GDM1 (cell line): ENCODE measurements at regions not wholly inside any gene's neighbourhood (a gene's known extent, or its start where the extent isn't known, plus 50 kb on each side); places are given as distances from the start of the nearest gene placed in this dataset.

Source experiments
- DNase-seq: peaks from one replicate; lab custom pipeline; 2025; lab: John Stamatoyannopoulos, UW

DNA sequence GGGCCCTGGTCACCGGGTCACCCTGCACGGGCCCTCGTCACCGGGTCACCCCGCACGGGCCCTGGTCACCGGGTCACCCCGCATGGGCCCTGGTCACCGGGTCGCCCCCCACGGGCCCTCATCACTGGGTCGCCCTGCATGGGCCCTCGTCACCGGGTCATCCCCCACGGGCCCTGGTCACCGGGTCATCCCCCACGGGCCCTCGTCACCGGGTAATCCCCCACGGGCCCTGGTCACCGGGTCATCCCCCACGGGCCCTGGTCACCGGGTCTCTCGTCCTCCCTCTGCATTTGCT lies 77.6 kb downstream of the RIPK4 start:
- no peak for DNase-seq

DNA sequence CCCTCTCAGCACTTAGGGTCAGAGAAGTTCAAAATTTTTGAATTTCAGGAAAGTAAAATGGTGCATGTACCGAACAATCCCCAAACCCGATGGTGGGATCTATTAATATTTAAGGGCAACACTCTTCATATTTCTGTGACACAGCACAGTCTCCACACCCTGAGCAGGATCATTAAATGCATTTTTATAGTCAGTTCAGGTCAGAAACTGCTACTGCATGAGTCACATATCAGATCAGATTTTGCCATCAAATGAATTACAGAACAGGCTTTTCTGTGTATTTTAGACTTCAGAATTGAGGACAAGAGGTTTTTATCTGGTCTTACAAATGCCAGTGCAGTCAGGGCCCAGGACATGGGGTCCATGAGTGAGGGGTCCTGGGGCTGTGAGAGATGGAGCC lies 79.2 kb downstream of the RIPK4 start:
- no peak for DNase-seq

DNA sequence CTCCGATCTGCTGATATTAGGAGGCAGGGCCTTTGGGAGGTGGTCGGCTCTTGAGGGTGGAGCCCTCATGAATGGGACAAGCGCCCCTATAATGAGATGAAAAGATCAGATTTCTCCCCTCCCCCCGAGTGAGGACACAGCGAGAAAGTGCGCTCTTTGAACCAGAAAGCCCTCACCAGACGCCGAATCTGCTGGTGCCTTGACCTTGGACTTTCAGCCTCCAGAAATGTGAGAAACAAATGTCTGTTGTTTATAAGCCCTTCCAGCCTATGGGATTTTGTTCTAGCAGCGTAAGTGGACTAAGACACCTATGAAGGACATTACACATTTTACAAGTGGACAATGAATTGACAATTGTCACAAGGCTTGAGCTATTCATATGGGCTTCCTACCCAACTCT lies 80.2 kb downstream of the RIPK4 start:
- no peak for DNase-seq

GRCh38 chr21:41685511-41686149 lies 81.2 kb downstream of the RIPK4 start:
- no peak for DNase-seq

- no peak for DNase-seq
Measured at GRCh38 chr21:41684381-41685245, 82.2 kb downstream of the RIPK4 start.

- DNase-seq: no peak
Measured at GRCh38 chr21:41683815-41684214, 83.0 kb downstream of the RIPK4 start.

DNA sequence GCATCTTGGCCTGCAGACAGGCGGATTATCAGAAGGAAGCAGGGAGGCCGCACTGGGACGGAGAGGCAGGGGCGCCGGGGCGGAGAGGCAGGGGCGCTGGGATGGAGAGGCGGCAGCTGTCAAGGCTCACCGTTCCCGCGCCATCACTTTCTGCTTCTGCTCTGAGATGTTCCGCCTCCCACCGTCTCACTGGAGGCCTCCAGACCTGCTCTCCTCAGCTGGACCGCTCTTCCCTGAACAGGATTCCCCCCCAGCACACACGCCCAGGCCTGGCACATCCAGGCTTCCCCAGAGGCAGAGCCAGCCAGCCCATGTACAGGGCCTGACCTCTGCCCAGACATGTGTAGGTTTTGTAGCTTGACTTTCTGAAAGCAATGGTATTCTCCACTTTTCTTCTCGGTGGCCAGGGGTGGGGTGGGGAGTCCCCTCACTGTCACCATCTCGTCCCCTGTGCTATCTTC lies 84.1 kb downstream of the RIPK4 start:
- no peak for DNase-seq

DNA sequence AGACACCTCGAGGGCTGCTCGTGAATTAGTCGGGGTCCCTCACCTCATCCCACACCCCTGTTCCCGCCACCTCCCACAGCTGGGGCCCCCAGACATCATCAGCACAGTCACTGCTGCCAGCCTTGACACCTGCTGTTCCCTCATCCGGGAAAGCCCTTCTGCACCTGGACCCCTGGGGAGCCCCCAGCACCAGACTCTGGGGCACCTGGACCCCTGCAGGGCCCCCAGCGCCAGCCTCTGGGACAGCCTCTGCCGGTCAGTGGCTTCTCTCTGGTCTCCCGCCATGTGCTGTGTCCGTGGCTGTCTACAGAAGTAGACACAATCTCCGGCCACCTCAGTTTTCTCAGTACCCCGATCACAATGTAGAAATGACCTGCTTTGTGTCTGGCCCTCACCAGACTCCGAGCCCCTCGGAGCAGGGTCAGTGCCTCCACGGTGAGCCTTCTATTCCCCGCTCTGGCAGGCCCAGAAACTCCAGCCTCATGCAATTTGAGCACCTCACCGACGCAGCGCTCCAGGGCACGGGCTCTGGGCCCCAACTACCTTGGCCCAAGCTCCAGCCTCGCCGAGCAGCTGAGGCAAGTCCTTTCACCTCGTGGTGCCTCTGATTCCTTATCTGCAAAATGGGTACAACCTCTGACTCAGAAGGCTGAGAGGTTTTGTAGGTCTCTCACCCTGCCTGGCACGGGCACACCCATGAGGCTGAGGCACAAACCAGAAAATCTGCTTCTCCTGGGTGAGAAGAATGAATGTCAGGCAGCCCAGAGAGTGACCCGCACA lies 84.7 kb downstream of the RIPK4 start:
- no peak for DNase-seq

DNA sequence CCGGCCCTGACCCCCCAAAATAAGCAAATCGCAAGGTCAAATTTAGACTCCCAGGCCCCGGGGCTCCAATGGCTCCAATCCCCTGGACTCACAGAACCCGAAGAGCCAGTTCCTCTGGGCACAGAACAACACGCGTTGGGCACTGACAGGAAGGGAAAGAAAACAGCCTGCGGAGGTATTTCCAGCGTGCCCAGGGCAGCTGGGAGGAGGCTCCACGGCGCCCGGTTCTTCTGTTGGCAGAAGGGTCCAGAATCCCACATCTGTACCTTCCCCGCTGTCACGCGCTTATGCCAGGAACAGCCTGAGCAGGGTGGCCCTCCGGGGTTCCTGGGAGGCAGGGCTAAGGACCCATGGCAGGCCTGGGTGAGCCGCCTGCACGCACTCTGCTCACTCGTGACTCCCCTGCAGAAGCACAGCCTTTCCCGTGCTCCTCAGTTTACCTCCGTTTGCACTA lies 85.5 kb downstream of the RIPK4 start:
- no peak for DNase-seq

DNA sequence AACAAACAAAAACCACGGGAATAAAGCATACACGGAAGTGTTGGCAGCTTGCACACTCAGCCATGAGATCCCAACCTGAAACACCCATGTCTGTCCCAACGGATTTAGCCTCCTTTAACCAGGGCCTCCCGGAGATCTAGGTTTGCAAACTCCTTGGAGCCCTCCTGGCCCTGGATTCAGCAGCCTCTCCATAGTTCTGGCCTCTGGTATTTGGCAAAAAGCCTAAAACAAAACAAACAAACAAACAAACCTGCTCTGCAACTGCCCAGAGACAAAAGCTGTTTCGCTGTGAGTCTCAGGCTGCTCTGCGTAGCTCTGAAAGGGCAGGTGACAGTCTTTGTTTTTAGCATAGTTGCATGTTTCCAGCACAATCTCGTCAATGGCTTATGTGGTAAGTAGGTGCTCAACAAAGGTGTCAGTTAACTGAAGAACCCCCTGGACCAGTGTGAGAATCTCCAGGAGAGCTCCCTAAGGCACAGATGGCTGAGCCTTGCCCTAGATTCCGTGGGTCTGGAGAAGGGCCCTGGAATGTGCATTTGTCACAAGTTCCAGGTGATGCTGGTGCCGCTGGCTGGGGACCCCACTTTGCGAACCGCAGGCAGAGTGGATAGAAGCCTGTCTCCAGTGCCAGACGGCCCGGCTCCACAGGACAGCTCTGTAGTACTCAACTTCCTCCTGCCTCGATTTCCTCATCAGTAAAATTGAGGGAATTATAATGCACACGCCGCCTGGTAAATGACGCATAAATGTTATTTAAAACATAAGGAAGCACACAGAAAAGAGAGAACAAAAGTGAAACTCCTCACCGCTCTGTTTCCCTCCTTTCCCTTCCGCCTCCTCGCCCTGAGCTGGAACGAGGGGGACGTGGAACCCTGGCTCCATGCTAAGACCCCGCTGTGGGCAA lies 86.2 kb downstream of the RIPK4 start:
- DNase-seq: no peak

DNA sequence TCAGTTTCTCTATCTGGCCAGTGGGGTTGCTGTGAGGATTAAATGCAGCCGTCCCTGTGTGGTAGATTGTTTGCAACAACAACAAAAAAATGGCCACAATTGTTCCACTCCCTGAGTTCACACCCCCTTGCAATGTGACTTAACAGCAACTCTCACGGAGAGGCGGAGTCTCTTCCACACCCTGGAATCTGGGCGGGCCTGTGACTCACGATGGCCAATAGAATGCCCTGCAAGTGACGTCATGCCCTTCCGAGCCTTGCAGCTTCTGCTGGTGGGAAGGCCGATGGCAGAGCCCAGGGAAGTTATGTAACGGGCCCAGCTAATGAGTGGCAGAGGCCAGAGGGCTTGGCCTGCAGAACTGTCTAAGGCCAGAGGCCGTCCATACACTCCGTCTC lies 87.9 kb downstream of the RIPK4 start:
- DNase-seq: no peak

DNA sequence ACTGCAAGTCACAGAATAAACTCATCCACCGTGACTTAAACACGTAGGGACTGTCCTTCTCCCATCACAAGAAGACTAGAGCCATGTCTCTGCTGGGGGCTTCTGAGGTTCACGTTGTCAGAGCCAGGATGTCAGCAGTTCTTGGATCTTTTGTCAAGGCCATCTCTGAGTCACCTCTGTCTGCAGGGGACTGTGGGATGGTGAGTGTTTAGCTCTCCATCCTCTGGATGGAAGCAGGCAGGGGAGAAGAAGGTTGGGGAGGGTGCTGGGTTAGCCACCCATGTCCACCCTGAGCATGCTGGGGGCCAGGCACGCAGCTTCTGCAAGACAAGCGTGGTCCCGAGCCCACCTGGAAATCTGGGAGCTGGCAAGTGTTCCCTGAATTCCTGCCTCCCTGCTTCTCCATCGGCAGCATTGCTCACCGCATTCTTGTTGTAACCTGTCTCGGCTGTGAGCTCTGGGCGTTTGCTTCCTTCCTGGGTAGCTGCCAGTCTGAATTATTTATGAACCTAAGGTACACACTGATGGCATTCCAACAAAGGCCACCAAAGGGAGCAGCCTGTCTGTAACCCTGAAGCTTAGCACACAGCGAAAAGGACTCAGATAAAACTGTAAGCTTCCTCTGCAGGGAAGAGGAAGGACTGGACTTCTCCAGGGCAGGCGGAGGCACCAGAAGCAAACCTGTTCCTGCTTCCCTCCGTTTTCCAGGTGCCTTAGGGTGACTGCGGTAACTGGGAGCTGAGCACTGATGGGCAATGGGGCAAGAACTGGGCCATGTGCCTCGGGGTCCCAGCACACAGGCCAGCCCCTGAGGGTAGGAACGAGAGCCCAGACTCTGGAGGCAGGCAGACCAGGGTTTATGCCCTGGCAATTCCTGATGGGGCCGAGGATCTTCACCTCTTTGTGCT lies 88.6 kb downstream of the RIPK4 start:
- DNase-seq: no peak

DNA sequence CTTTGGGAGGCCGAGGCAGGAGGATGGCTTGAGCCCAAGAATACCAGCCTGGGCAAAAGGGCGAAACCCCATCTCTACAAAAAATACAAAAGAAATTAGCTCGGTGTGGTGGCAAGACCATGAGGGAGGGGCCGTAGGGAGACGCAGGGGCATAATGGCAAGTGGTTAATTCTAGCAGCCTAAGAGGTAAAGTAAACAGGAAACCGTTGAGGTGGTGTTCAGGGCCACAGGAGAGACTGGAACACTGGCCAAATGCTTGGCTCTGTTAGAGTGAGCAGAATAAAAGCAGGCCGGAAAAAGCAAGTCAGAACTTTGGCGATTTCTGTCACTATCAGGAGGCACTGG lies 89.2 kb downstream of the RIPK4 start:
- DNase-seq: no peak

DNA sequence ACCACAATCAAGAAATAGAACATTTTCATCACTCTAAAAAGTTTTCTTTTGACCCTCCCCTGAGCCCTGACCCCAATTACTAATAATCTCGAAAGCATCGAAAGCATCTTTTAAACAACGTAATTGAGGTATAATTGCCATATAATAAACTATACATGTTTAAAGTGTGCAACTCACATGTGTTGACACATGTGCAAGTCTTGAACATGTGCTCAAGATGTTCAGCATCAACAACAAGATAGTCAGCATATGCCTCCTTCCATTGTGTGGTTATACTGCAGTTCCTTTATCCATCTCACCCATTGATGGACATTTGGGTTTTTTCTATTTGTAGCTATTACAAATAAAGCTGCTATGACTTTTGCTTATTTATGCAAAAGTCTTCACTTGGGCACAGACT lies 90.7 kb downstream of the RIPK4 start:
- DNase-seq: no peak

GRCh38 chr21:41675574-41675973 lies 91.3 kb downstream of the RIPK4 start:
- no peak for DNase-seq

- no peak for DNase-seq
Measured at GRCh38 chr21:41674402-41674801, 92.5 kb downstream of the RIPK4 start.

DNA sequence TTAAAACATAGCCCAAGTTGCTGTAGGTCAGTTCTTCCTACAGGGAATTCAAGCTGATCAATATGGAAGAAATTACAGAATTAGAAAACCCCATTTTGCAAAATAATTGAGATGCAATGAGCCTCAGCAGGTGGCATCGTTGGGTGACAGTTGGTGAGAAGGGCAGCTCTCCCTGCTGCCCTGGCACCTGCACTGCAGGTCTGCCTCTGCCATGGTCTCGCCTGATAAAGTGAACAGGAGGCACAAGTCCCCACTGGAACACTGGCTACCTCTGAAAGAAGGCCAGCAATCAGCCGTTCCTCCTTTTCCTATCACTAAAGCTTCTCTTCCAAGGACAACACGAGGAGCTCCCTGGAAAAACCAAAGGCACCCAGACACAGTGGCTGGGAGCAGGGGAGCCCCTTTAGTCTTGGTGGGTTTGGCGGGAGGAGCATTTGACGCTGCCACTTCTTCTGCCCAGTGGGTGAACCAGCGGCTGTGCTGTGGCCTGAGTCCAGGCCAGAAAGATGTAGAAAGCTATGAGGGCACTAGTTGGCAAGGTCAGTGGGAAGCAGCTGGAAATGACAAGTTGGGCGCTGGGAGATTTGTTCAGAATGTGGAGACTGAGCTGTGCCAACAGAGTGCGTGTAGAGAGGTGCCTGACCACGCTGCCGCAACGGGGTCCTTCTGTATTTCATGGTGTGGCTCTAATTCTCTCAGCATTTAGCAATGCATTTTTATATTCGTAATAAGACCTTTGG lies 93.1 kb downstream of the RIPK4 start:
- no peak for DNase-seq

DNA sequence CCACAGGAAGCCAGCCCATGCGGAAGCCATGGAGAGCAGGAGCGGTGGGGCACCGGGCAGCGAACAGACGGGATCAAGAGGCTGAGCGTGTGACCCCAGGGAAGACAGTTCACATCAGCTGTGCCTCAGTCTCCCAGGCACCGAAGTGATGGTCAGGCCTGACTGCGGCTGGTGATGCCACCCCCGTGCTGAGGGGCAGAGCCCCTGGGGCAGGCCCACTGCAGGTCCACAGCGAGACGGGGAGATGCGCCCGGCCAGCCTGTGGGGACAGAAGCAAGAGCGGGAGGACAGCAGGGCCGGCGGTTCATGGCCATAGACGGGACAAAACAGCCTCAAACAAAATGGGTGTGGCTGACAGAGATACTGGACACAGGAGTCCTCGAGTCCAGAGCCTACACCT lies 93.8 kb downstream of the RIPK4 start:
- DNase-seq: no peak

GRCh38 chr21:41672543-41672915 lies 94.3 kb downstream of the RIPK4 start:
- no peak for DNase-seq

DNA sequence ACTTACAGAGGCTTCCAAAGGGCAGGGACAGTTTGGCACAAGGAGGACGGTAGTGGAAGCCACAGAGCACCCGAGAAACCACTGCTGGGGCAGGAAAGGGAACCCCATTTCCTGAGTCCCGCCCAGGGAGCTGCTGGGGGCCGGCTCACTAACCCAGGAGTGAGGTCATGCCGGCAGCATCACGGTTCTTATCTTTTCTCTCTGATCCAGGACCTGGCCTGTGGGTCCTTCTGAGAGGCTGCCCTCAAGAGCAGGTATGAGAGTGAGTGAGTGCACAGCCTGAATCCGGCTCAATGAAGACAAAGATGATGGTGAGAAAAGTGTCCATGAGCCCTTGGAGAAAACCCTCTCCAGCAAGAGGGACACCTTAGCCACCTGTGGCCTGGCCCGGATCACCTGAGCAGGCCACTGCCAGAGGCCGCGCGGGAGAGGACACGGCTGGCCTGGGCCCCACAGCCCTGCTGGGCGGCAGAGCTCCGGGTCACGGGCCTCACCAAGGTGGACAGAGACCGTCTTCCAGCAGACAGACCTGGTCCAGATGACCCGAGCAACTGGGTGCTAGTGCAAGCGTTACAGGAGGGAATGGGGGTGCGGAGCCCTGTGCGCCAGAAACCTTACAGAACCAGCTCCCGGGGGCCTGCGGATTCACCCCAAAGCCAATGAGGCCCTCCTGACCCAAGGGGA lies 94.9 kb downstream of the RIPK4 start:
- DNase-seq: no peak
